ENCODE measurements at regions not wholly inside any gene's neighbourhood (a gene's known extent, or its start where the extent isn't known, plus 50 kb on each side); places are given as distances from the start of the nearest gene placed in this dataset.
"Not testable (repeated sequence)": the region's sequence is repeated elsewhere in the genome, so short reads cannot be mapped to it uniquely, and the experiment has no call there.

DNA sequence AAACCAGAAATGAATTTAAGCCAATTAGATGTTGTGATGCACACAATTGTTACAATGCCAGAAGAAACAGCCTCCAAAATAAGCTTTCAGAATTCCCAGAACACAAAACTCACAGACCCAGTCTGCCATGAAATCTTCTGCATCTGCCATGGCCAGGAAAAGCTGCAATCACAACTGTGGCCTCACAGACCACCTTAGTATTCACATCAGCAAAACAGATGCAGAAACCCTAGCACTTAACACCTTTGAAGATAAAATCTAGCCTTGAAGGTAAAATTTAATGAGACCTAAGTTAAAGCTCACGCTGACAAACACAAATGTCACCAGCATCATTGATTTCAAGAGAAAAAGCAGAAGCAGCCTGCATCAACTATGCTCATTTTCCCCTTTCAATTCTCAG, 566.8 kb upstream of the TMPRSS15 start:
- DNase-seq: no peak

DNA sequence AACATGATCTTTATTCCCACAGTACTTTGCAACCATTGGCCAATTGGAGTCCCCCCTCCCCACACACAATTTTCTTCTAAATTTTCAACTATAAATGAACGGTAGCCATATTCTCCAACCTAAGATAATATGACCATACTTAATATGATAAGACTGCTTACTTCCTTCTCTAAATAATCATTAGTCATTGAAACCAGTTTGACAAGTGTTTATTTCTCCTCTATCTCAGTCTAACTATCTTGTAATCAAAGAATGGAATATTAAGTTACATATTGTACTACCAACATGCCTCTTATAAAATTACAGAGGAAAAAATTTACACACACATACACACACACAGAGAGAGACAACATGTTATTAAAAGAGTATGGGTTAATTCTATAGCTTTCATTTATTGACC, 567.4 kb upstream of the TMPRSS15 start:
- no peak for DNase-seq

DNA sequence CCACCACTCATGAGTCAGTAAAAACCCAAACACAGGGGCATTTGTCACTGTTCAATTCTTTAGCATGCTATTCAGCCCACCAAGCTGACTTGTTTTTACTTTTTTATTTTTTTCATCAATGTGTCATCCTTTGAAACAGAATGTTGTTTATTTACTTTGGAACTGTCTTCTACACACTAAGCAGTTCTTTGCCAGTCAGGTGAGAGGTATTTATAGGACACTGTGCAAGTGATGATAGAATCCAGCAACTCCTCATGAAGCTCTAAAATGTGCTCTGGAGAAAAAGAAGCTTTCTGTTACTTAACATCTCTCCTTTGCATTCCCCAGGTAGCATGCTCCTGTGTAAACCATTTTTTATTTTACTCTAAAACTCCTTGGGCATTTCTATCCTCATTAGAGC, 582.0 kb upstream of the TMPRSS15 start:
- DNase-seq: no peak

DNA sequence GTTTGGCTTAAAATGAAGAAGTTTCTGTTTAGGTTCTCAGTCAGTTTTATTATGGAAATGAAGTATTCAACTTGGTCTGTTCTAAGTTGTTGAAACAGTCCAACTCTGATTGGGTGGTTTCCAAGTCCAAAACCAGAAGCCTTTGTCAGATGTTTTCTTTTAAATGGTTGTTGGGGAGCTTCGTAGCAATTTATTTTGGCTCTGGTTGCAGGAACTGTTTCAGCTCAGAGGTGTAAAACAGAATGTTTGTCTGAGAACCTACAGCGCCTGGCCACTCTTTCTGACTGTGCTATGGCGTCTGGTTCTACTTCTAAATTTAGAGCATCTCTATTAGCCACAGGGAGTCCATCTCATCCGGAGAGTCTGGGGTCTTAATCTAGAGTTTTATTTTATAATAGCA, 582.6 kb upstream of the TMPRSS15 start:
- DNase-seq: no peak

DNA sequence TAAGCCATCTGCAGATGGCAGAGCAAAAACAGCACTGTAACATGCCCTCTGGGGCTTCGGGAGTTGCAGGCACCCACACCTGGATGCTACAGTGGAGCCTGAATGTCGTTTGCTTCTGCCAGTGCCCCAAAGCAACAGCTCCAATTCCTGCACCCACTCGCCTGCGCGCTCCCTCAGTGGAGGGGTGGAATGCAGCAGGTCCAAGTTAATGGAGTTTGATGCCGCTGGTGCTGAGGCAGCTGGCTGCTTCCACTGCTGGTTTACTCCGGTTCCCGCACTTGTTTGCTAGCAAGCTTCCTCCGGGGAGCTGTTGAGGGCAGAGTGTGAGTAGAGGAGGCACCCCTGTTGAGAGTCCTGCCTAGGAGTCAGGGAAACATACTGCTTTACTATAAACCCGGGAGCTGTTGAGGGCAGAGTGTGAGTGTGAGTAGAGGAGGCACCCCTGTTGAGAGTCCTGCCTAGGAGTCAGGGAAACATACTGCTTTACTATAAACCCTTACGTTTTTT, 584.0 kb upstream of the TMPRSS15 start:
- DNase-seq: peak; percentile 22

DNA sequence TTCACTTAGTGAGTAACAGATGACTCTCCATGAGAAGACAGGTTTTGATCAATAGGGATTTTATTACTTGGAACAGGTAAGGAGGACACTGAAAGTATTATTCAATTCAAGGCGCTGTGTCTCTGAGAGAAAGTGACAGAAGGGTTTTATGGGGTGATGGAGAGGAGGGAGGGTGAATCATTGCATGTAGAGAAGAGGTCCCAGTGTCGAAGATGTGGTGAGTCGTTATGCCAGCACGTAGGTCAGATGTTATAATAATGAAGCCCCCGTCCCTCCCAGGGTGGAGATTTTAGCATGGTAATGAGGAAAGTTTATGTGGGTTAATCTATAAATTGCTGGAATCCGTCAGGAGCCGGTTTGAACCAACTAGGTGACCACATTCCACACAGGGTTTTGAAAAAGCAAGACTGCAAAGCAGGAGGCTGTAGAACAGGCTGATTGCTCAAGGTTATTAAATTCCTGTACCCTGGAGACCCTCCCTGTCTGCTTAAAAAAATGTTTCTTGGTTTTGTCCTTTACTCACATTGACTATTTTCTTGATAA, 586.4 kb upstream of the TMPRSS15 start:
- DNase-seq: no peak

DNA sequence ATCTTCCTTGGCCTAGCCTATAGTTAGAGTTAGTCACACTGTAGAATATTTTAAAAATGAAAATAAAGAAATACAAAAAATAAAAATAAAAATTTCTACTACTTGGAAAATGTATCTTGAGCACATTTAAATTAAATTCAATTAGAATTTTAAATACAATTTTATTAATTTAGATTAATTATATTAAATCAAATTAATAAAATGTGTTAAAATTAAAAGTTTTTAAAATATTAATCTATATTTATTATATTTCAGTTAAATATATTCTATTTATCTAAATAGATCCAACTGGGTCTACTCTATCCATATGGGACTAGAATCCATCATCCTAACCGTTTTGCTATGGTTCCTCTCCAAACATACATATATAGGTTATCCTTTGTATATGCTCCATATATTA, 588.3 kb upstream of the TMPRSS15 start:
- DNase-seq: no peak

DNA sequence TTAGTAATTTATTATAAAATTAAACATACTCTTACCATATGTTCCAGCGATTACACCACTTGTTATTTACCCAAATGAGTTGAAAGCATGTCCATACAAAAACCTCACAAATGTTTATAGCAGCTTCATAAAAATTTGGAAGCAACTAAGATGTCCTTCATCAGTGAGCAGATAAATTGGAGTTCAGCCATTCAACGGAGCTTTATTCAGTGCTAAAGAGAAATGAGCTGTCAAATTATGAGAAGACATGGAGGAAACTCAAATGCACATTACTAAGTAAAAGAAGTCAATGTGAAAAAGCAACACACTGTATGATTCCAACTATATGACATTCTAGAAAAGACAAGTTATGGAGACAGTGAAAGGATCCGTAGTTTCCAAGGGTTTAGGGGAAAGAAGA, 606.7 kb upstream of the TMPRSS15 start:
- no peak for DNase-seq

DNA sequence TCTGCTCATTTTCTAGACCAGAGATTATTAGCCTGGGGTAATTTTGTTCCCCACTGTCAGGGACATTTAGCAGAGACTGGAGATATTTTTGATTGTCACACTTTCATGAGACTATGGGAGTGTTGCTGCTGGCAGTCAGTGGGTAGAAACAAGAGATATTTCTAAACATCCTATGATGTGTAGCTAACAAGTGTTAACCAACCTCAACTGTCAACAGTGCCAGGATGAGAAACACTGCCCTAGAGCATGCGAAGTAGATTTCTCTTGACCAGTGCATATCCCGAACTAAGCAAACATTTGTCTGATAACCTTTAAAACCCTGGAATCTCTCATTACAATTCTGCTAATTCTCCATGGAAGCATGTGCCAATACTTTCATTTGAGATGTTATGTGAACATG, 607.4 kb upstream of the TMPRSS15 start:
- no peak for DNase-seq

DNA sequence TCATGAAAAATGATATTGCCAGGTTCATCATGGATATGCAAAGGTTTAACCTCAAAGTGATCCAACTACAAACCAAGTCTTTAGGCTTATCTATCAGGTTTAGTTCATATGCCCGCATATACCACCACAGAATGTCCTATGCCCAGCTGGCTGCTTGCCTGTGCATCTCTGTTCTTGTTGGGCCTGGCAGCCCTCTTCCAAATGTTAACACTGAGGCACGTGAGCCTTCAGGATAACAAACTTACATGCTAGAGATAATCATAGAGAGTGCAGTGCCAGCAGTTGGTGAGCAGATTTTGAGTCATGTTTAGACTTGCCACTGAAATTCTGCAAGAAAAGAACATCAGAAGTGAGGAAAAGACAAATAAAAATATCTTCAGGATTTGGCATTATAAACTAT, 607.9 kb upstream of the TMPRSS15 start:
- peak; percentile 33 for DNase-seq

DNA sequence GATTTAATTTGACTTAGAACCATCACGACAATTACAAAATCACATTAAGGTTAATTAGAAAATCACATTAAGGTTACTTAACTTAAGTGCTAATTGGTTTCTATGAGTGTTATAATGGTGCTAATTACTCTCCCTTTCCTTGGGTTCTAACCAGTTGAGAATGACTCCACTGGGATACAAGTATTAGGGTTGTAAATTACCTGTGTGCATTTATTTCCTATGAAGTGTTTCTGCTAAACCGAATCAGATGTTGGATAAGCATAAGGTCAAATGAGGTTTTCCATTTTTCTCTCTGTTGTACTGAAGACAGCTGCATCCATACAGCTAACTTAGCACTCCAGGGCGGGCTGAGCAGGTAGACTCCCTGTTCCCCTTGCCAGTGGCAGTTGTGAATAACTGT, 610.3 kb upstream of the TMPRSS15 start:
- DNase-seq: no peak

DNA sequence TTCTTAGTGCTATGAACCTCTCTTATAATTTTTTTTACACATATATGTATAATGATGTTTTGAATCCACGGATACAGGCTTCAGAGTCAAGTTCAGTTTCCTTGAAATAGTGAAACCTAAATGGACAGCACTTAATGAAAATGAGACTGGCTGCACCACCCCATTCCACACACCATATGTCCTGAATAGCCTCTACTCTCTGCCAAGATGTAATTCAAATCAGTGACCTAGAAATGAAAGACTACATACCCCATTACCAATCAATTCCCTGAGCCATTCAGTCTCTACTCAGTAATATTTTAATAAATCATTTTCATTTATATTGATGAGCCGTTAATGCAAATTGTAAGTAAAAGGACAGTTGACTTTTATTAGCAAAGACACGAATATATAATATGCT, 614.9 kb upstream of the TMPRSS15 start:
- peak; percentile 26 for DNase-seq

DNA sequence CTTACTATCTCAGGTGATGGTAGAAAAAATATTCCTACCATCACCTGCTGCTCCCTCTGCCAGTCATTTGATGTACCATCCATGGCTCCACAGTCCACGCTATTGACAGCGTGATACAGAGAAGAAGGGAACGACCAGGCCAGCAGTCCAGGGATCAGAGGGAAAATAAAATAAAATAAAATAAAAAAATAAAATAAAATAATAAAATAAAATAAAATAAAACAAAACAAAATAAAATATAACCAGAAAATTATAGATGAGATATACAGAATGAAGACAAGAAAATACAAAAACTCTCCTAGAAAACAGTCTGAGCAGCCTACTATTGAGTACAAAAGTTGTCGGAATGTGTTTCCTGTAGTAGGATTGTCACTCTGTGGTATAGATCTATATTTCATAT, 619.4 kb upstream of the TMPRSS15 start:
- no peak for DNase-seq

DNA sequence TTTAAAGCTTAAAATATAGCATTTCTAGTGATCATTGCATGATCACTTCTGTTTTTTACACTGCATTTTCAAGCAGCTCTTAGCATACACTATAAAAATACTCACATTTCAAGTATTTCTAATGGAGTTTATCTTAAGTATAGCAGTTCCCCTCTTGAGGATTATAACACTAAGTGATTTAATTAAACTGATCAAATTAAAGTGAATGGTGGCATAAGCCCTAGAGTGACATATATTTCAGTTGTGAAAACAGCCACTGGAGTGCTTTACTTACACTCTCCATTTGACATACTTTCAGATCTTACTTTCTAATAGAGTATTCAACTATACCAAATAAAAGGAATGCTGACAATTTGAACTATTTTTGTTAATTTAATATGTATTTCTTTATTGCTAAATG, 623.3 kb upstream of the TMPRSS15 start:
- no peak for DNase-seq

DNA sequence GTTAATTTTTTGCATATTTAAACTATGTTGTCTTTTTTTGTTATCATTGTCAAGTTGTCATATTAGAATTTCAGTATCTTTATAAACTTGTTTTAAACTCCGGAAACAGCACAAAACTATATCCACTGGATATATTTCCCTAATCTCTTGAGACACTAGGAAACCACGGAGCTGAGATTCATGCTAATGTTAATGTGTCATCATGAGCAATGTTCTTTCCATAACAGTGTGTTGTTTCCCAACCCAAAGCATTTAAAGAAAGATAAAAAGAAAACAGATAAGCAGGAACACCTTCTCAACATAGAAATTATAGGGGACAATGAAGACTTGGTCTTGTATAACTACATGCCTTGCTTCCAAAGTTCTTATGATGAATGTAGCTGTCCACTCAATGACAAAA, 626.2 kb upstream of the TMPRSS15 start:
- no peak for DNase-seq

DNA sequence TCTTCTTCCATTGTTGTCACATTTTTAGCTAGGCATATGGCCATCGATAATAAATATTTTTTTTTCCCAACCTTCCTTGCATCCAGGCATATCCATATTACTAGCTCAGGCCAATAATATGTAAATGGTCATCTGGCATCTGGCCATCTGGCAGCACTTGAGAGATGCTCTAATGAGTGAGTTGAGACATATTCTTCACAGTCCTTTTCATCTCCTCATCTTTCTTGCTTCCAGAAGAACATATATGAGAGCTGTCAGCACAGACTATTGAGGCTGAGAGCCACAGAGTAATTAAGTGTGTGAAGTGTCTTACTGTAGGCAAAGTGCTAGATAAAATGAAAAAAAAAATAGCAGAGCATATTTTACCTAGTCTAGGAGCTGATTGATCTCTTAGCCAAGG, 628.4 kb upstream of the TMPRSS15 start:
- no peak for DNase-seq

DNA sequence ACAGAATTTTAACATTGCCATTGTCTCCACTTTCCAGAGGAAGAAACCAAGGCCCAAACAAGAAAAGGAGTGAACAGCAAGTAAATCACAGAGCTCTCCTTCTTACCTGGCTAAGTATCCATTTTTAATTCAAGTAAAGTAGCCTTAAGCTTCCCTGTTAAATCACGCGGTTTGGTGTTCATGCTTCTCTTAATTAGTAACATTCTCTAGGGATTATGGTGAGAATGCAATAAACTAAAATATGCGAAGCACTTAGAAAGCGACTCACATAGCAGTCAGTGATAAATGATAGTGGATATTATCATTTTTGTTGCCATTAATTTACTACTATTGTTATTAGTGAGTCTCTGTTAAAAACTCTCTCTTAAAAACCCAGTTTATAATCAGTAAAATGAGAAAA, 630.5 kb upstream of the TMPRSS15 start:
- no peak for DNase-seq

DNA sequence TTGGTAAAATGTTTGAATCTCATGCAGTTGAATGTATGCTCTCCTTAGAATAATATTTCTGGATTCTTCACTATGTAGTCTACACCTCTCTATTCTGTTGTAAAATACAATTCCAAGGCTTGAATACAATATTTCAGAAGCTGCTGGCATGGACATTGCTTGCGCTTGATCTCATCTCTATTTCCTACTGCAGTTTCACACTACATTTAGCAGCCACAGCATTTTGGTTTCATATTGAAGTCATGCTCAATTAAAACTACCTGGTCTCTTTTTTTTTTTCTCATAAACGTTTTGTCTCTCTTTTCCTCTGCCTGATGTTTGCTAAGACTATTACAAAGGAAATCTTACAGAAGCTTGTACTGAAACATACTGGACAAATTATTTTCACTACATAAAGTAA, 631.0 kb upstream of the TMPRSS15 start:
- DNase-seq: no peak

DNA sequence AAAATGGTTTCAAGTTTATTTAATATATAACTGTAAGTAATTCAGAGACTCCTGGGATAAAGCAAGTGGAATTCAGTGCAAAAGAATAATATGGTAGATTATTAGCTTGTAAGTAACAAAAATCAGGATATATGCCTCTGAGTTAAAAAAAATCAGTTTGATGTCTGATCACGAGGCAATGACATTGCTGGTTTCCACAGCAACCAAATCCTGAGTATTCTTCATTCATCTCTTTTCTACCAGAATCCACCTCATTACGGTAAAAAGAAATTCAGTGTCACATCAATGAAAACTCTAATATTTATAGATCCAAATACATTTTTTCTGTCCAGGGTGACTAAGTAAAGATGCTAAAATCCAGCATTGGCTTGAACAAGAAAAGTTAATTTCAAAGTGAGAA, 642.3 kb upstream of the TMPRSS15 start:
- DNase-seq: no peak

DNA sequence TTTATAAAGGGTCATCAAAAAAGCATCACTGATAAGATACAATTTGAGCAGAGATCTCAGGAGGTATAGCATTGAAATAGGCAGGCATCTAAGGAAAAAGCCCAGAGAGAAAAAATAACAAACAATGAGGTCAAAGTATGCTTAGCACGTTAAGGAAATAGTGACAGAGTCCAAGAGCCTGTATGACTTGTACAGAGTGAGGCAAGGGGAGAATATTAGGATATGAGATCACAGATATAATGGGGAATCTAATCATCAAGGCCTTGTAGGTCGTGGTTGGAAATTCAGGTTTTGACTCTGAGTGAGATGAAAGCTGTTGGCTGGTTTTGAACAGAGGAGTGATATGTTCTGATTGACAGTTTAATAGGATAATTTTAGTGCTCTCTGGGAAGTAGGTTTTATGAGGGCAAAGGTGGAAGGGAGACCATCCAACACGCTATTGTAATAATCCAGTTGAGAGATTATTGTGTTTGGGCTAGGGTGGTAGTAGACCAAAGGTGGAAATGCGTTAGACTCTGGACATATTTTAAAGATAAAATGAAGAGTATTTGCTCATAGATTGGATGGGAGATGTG, 644.6 kb upstream of the TMPRSS15 start:
- no peak for DNase-seq

DNA sequence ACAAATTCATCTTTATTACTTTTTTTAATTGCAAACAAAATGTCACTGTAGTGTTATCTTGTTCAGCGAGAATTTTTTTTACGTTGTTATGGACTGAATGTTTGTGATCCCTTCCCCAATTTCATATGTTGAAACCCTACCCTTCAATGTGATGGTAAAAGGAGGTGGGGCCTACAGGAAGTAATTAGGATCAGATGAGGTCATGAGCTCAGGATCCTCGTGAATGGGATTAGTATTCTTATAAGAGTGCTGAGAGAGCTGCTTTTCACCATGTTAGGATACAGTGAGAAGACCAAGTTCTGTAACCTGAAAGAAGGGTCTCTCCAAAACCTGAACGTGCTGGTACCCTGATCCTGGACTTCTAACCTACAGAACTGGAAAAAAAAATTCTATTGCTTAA, 646.0 kb upstream of the TMPRSS15 start:
- no peak for DNase-seq

DNA sequence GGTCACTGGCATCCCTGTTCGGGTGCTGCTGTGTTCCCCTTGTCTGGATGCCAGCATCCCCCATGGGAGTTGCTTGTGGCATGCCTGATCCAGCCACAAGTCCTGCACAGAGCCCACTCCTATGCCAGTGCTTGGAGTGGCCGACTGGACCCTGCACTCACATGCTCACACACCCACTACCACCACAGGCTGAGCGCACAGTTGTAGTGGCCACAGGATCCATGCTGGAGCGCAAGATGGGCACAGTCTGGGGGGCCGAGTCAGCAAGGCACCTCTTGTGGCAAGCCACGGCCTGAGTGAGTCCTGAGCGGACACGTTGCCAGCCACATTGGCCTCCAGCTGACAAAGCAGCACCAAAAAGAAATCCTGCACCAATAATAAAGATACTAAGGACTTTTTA, 661.6 kb upstream of the TMPRSS15 start:
- no peak for DNase-seq

DNA sequence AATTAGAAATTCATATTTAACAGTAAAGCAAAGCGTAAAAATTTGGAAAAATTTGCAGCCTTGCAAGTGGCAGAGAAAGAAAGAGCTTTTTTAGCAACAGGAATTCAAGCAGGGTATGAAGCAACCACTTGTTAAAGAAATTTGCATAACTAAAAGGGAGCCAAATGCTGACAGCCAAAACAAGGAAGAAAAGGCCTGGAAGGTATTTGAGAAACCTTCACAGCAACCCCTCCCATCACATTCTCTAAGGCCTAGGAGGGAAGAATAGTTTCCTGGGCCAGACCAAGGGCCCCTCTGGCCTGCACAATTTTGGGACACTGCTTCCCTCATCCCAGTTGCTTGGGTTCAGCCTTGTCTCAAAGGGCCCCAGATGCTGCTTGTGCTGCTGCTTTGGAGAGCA, 672.4 kb upstream of the TMPRSS15 start:
- DNase-seq: no peak

DNA sequence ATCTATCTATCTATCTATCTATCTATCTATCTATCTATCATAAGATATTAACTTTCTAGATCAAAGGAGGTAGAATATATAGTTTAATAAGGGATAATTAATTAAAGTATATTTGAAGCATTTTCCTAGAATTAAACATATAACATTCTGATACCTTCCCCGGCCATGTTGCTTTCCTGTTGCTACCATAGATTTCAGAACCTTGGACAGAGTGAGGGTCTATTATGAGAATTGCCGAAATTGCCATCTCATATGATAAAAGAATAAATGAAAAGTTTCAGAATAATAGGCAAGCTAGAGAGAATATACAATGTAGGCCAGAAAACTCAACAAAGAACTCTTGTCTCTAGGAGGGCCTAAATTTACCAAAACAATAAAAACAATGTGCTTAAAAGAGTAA, 706.1 kb upstream of the TMPRSS15 start:
- DNase-seq: no peak

DNA sequence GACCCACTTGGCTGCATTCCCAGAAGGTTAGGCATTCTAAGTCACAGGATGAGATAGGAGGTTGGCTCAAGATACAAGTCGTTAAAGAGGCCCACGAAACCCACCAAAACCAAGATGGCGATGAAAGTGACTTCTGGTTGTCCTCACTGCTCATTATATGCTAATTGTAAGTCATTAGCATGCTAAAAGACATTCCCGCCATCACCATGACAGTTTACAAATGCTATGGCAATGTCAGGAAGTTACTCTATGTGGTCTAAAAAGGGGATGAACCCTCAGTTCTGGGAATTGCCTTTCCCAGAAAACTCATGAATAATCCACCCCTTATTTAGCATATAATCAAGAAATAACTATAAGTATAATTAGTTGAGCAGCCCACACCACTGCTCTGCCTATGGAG, 715.7 kb upstream of the TMPRSS15 start:
- not testable (repeated sequence) for DNase-seq

DNA sequence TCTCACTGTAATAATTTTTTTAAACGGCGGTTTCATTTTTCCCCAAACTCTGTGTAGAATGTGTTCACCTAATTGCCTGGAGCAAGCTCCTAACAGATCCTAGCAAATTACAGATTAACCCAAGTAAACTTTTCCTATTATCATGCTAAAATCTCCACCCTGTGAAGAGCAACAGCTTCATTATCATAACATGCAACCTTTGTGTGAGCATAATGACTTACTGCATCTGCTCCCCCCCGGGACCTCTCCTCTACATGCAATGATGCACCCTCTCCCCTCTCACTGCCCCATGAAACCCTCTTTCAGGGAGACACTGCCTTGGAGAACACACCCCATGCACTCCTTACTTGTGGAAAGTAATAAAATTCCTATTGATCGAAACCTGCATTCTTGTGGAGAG, 717.0 kb upstream of the TMPRSS15 start:
- DNase-seq: no peak

Measured in DMS 273 treated with DMSO at 0.1 percent for 48 hours (cell line).